HepG2 (cell line): ENCODE measurements at regions not wholly inside any gene's neighbourhood (a gene's known extent, or its start where the extent isn't known, plus 50 kb on each side); places are given as distances from the start of the nearest gene placed in this dataset.

ENCODE experiments used
- ATF2 ChIP-seq: sonication (generic); formaldehyde crosslinking; IDR thresholded peaks from 2 replicates; pipeline ENCODE4 v1.4.0; 2020; ENCODE audit warnings: missing genetic modification reagents
- CTCF ChIP-seq: sonication (generic); formaldehyde crosslinking; IDR thresholded peaks from 2 replicates; pipeline ENCODE4 v1.5.0; 2020; ENCODE audit warnings: mild to moderate bottlenecking, missing genetic modification reagents, moderate library complexity
- FOSL2 ChIP-seq: sonication (generic); formaldehyde crosslinking; IDR thresholded peaks from 2 replicates; pipeline ENCODE4 v1.4.0; 2020; ENCODE audit warnings: missing genetic modification reagents
- PHB2 ChIP-seq: fragments of 450-650 bp; IDR thresholded peaks from 2 replicates; pipeline ENCODE4 v1.6.1; 2018; ENCODE audit not compliant: partially characterized antibody
- POLR2A ChIP-seq, 2 experiments: IDR thresholded peaks; 2 replicates each; pipeline ENCODE4 v1.6.1; 2011; ENCODE audit warnings: low read depth in 2 of 2, low read length in 2 of 2, mild to moderate bottlenecking in 1 of 2, moderate library complexity in 1 of 2; ENCODE audit not compliant: insufficient read depth in 1 of 2
- TBP ChIP-seq: sonication (generic); formaldehyde crosslinking; IDR thresholded peaks from 2 replicates; pipeline ENCODE4 v1.5.0; 2020; ENCODE audit warnings: missing genetic modification reagents
- ZNF3 ChIP-seq: IDR thresholded peaks from 2 replicates; pipeline ENCODE4 v1.7.0; 2017; ENCODE audit warnings: inconsistent platforms

- TF ChIP-seq PHB2, result no peak
- no peak for TF ChIP-seq ZNF3 (CRISPR knock-in tag)
- TF ChIP-seq FOSL2 (CRISPR knock-in tag), result no peak
- TF ChIP-seq POLR2A (IDR thresholded peaks at IDR 0.05; ENCODE audit: insufficient read depth in 1 of 2, low read depth in 2 of 2, low read length in 2 of 2), result no peak
- no peak for TF ChIP-seq TBP (CRISPR knock-in tag)
- no peak for TF ChIP-seq ATF2 (CRISPR knock-in tag)
- TF ChIP-seq CTCF (CRISPR knock-in tag), result no peak
Observed at GRCh38 chr7:49715486-49715885, 58.0 kb upstream of the VWC2 start.
